ENCODE measurements at regions not wholly inside any gene's neighbourhood (a gene's known extent, or its start where the extent isn't known, plus 50 kb on each side); places are given as distances from the start of the nearest gene placed in this dataset.

GRCh38 chr1:220386494-220387195 is 114.4 kb upstream of the RAB3GAP2 start:
- Histone ChIP-seq H3K4me3 (ENCODE audit: extremely low read depth in 1 of 4, insufficient read depth in 2 of 4, low read depth in 3 of 4, low read length in 4 of 4) (no peak overlapping the region), H3K9me3 (ENCODE audit: insufficient read depth in 2 of 2, low read depth in 1 of 2, low read length in 1 of 2) (no peaks in the 10 kb centered on the region), H3K18ac (ENCODE audit: extremely low read depth, low read length) (no peak overlapping the region), H3K79me2 (ENCODE audit: control insufficient read depth in 1 of 2, insufficient read depth in 2 of 2, low read length in 2 of 2) (no peaks in the 10 kb centered on the region), H2BK5ac (ENCODE audit: low read depth, low read length) (no peak overlapping the region), H3K14ac (ENCODE audit: insufficient read length) (no peak overlapping the region), H3K36me3 (ENCODE audit: control insufficient read depth in 2 of 4, insufficient read depth in 4 of 4, low read length in 3 of 4) (no peaks in the 10 kb centered on the region), H4K8ac (ENCODE audit: extremely low read depth, insufficient read depth, low read length) (no peak overlapping the region), H3K56ac (replicated peaks; ENCODE audit: insufficient read length, low read depth, low read length) (no peak overlapping the region), H2AK5ac (ENCODE audit: low read depth, low read length) (no peak overlapping the region), H3K79me1 (ENCODE audit: low read depth, low read length) (no peaks in the 10 kb centered on the region), H3K23ac (ENCODE audit: insufficient read length) (no peak overlapping the region), H3K4ac (replicated peaks; ENCODE audit: insufficient read length, low read depth, low read length) (no peak overlapping the region), H4K5ac (ENCODE audit: insufficient read length, low read depth, low read length) (no peak overlapping the region), H3K9ac (replicated peaks in 1 of 4; ENCODE audit: extremely low read depth in 1 of 4, low read depth in 3 of 4, low read length in 3 of 4) (no peak overlapping the region), H2BK120ac (replicated peaks; ENCODE audit: low read depth, low read length) (no peak overlapping the region), H4K91ac (replicated peaks; ENCODE audit: insufficient read length, low read length) (no peak overlapping the region), H3K4me2 (ENCODE audit: insufficient read depth in 1 of 2, low read depth in 2 of 2, low read length in 2 of 2) (no peak overlapping the region), H2BK12ac (ENCODE audit: low read depth, low read length) (no peak overlapping the region), H4K20me1 (replicated peaks in 1 of 2; ENCODE audit: control insufficient read depth in 1 of 2, insufficient read depth in 2 of 2, low read length in 2 of 2) (no peaks in the 10 kb centered on the region), H2BK15ac (ENCODE audit: low read length) (no peak overlapping the region), H2BK20ac (ENCODE audit: low read length) (no peak overlapping the region), H2AFZ (ENCODE audit: low read length) (0 out of 2 replicates have a peak overlapping the region, but pooled peaks have one; percentile 46), H3K23me2 (ENCODE audit: low read depth, low read length) (no peaks in the 10 kb centered on the region), H3K4me1 (replicated peaks in 1 of 4; ENCODE audit: control insufficient read depth in 3 of 4, insufficient read depth in 4 of 4, low read length in 3 of 4) (peaks cover 0 to 8% (median under 1%) of the 10 kb centered on the region in 4 experiments; a peak in 3 of 7 replicates), H3K27me3 (replicated peaks in 1 of 4; ENCODE audit: control insufficient read depth in 3 of 4, extremely low read depth in 1 of 4, insufficient read depth in 3 of 4, low read length in 3 of 4) (peaks cover 0 to 1% (median 0%) of the 10 kb centered on the region in 4 experiments; a peak in 1 of 7 replicates), H3K27ac (ENCODE audit: low read depth, low read length) (no peak overlapping the region)
- WGBS, 2 experiments (ENCODE audit: extremely low coverage in 1 of 2, insufficient coverage in 1 of 2, insufficient read length in 1 of 2, insufficient replicate concordance in 2 of 2, low coverage in 1 of 2, low lambda C conversion rate in 2 of 2, missing lambda C conversion rate in 1 of 2), result 59% methylated on average over 3 of the region's 3 CpGs; no CpG with 5 or more reads in 1 of the 2 experiments
- POLR2A ChIA-PET (ENCODE audit: partially characterized antibody), result no interaction called here
- CTCF ChIA-PET (ENCODE audit: partially characterized antibody), result no interaction called here
- DNase-seq (ENCODE audit: low read depth in 1 of 2, low spot score in 2 of 2) (no peak), FAIRE-seq (no peak)
- TF ChIP-seq EGR1 (IDR thresholded peaks at IDR 0.05; ENCODE audit: borderline replicate concordance, low read depth, low read length) (no peak), SIX5 (IDR thresholded peaks at IDR 0.05; ENCODE audit: low read depth, low read length) (no peak), SRF (IDR thresholded peaks at IDR 0.05; ENCODE audit: low read depth, low read length) (no peak), ZNF274 (IDR thresholded peaks at IDR 0.05; ENCODE audit: borderline replicate concordance, extremely low read depth, low read length) (no peak), CTBP2 (IDR thresholded peaks at IDR 0.05; ENCODE audit: borderline replicate concordance, insufficient read depth, insufficient read length, low read length) (no peak), RFX5 (IDR thresholded peaks at IDR 0.05; ENCODE audit: borderline replicate concordance, low read depth, low read length) (no peak), POLR2AphosphoS5 (IDR thresholded peaks at IDR 0.05; ENCODE audit: low read depth, low read length) (no peak), SIRT6 (IDR thresholded peaks at IDR 0.05; ENCODE audit: low read length) (no peak), BACH1 (IDR thresholded peaks at IDR 0.05; ENCODE audit: low read length) (no peak), KDM5A (IDR thresholded peaks at IDR 0.05; ENCODE audit: low read length) (no peak)
- TF ChIP-seq, protein P1, sequence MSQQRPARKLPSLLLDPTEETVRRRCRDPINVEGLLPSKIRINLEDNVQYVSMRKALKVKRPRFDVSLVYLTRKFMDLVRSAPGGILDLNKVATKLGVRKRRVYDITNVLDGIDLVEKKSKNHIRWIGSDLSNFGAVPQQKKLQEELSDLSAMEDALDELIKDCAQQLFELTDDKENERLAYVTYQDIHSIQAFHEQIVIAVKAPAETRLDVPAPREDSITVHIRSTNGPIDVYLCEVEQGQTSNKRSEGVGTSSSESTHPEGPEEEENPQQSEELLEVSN (IDR thresholded peaks at IDR 0.05), result no peak
- TF ChIP-seq, protein P2, sequence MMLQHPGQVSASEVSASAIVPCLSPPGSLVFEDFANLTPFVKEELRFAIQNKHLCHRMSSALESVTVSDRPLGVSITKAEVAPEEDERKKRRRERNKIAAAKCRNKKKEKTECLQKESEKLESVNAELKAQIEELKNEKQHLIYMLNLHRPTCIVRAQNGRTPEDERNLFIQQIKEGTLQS (IDR thresholded peaks at IDR 0.05; ENCODE audit: insufficient read depth, low read depth, low read length), result no peak
- TF ChIP-seq, protein P3, sequence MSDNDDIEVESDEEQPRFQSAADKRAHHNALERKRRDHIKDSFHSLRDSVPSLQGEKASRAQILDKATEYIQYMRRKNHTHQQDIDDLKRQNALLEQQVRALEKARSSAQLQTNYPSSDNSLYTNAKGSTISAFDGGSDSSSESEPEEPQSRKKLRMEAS (IDR thresholded peaks at IDR 0.05), result no peak

Measured in H1 (cell line).